IMR-90 (cell line): ENCODE measurements at regions not wholly inside any gene's neighbourhood (a gene's known extent, or its start where the extent isn't known, plus 50 kb on each side); places are given as distances from the start of the nearest gene placed in this dataset.

Experiments
- ATAC-seq: fragments of 200-7000 bp; cut with Tn5 transposase; 2 replicates; pipeline ENCODE4 v1.9.1; 2020; ENCODE audit warnings: low read depth, mild to moderate bottlenecking, moderate library complexity
- BruUV-seq: library from RNA; stranded (reverse); fragments of 400-500 nt; replicated peaks from 2 replicates; lab custom pipeline; 2021; lab: Mats Ljungman, UMichigan
- CTCF ChIA-PET: fragments of 300-600 bp; formaldehyde crosslinking; extraction: SDS; loops from one replicate; lab custom pipeline; 2021; ENCODE audit warnings: antibody characterized with exemption; lab: Yijun Ruan, JAX
- POLR2A ChIA-PET: fragments of 300-600 bp; sonication (Branson Sonifier 250); formaldehyde crosslinking; loops from one replicate; lab custom pipeline; 2022; ENCODE audit warnings: antibody characterized with exemption; ENCODE audit not compliant: unreplicated experiment; lab: Charles Lee
- DNase-seq: peaks from one replicate; pipeline ENCODE4 v3.0.0; 2013
- H2AFZ ChIP-seq: replicated peaks from 2 replicates; pipeline ENCODE3; 2013; ENCODE audit warnings: low read length, mild to moderate bottlenecking; ENCODE audit not compliant: poor library complexity
- H2AK5ac ChIP-seq: 2 replicates; pipeline ENCODE4 v1.6.1; 2013; ENCODE audit warnings: low read depth, low read length, inconsistent platforms
- H2AK9ac ChIP-seq: replicated peaks from 2 replicates; pipeline ENCODE3; 2013; ENCODE audit warnings: mild to moderate bottlenecking, low read depth, low read length, moderate library complexity; ENCODE audit not compliant: poor library complexity
- H2BK120ac ChIP-seq: 2 replicates; pipeline ENCODE4 v1.6.1; 2013; ENCODE audit warnings: low read depth, low read length, inconsistent platforms
- H2BK15ac ChIP-seq: 3 replicates; pipeline ENCODE4 v1.6.1; 2013; ENCODE audit warnings: low read depth, low read length, inconsistent platforms
- H2BK20ac ChIP-seq: 2 replicates; pipeline ENCODE4 v1.6.1; 2013; ENCODE audit warnings: low read depth, mild to moderate bottlenecking, inconsistent platforms, low read length, moderate library complexity
- H2BK5ac ChIP-seq: 2 replicates; pipeline ENCODE4 v1.6.1; 2013; ENCODE audit warnings: mild to moderate bottlenecking, low read depth, low read length, inconsistent platforms; ENCODE audit not compliant: poor library complexity, severe bottlenecking
- H3K14ac ChIP-seq: replicated peaks from 2 replicates; pipeline ENCODE4 v1.6.1; 2013; ENCODE audit warnings: low read depth, low read length, inconsistent platforms
- H3K18ac ChIP-seq: 2 replicates; pipeline ENCODE4 v1.6.1; 2013; ENCODE audit warnings: low read depth, low read length, control low read depth
- H3K23ac ChIP-seq: 2 replicates; pipeline ENCODE4 v1.6.1; 2013; ENCODE audit warnings: low read depth, low read length, inconsistent platforms
- H3K27ac ChIP-seq: 2 replicates; pipeline ENCODE4 v1.5.1; 2013; ENCODE audit warnings: mild to moderate bottlenecking, control low read depth, low read length; ENCODE audit not compliant: insufficient read depth
- H3K27me3 ChIP-seq: 2 replicates; pipeline ENCODE4 v1.6.1; 2013; ENCODE audit warnings: low read length; ENCODE audit not compliant: control insufficient read depth, insufficient read depth
- H3K36me3 ChIP-seq: 2 replicates; pipeline ENCODE4 v1.6.1; 2013; ENCODE audit warnings: low read length, mixed read lengths; ENCODE audit not compliant: control insufficient read depth, insufficient read depth
- H3K4ac ChIP-seq: 2 replicates; pipeline ENCODE4 v1.6.1; 2013; ENCODE audit warnings: low read depth, low read length, inconsistent platforms
- H3K4me1 ChIP-seq: 2 replicates; pipeline ENCODE4 v1.6.1; 2013; ENCODE audit warnings: low read length, mixed read lengths; ENCODE audit not compliant: control insufficient read depth, insufficient read depth
- H3K4me2 ChIP-seq: 2 replicates; pipeline ENCODE4 v1.6.1; 2013; ENCODE audit warnings: low read depth, mild to moderate bottlenecking, control low read depth, low read length, moderate library complexity
- H3K4me3 ChIP-seq: 2 replicates; pipeline ENCODE4 v1.5.1; 2013; ENCODE audit warnings: low read depth, mild to moderate bottlenecking, control low read depth, low read length, moderate library complexity; ENCODE audit not compliant: insufficient read depth
- H3K56ac ChIP-seq: 2 replicates; pipeline ENCODE4 v1.6.1; 2013; ENCODE audit warnings: low read length, inconsistent platforms; ENCODE audit not compliant: insufficient read depth; ENCODE audit errors: extremely low read depth
- H3K79me1 ChIP-seq, 2 experiments: 2 replicates each; pipeline ENCODE4 v1.6.1; 2013; ENCODE audit warnings: low read length in 2 of 2, inconsistent platforms in 1 of 2, low read depth in 1 of 2
- H3K9ac ChIP-seq: 2 replicates; pipeline ENCODE4 v1.6.1; 2013; ENCODE audit warnings: low read depth, low read length, control low read depth
- H3K9me1 ChIP-seq: 2 replicates; pipeline ENCODE4 v1.6.1; 2013; ENCODE audit warnings: low read length, inconsistent platforms; ENCODE audit not compliant: insufficient read depth
- H3K9me3 ChIP-seq: 2 replicates; pipeline ENCODE4 v1.6.1; 2013; ENCODE audit warnings: low read length; ENCODE audit not compliant: control insufficient read depth, insufficient read depth
- H4K20me1 ChIP-seq: 2 replicates; pipeline ENCODE4 v1.6.1; 2013; ENCODE audit warnings: low read length, inconsistent platforms; ENCODE audit not compliant: insufficient read depth
- H4K5ac ChIP-seq: 2 replicates; pipeline ENCODE4 v1.6.1; 2013; ENCODE audit warnings: mild to moderate bottlenecking, low read depth, low read length, control low read depth
- H4K8ac ChIP-seq, 2 experiments: 2 replicates each; pipeline ENCODE4 v1.6.1; 2013; ENCODE audit warnings: low read depth in 2 of 2, low read length in 2 of 2, control low read depth in 1 of 2, inconsistent platforms in 1 of 2
- H4K91ac ChIP-seq: 2 replicates; pipeline ENCODE4 v1.6.1; 2013; ENCODE audit warnings: low read depth, low read length, inconsistent platforms; ENCODE audit not compliant: insufficient read depth
- CEBPB ChIP-seq: IDR thresholded peaks from 2 replicates; pipeline ENCODE4 v1.6.1; 2012; ENCODE audit warnings: low read depth, low read length, improper control_type of control experiment
- CHD1 ChIP-seq: IDR thresholded peaks from 2 replicates; pipeline ENCODE4 v1.6.1; 2012; ENCODE audit warnings: low read depth, low read length, improper control_type of control experiment
- CTCF ChIP-seq: conservative IDR thresholded peaks from 2 replicates; pipeline ENCODE4 v1.5.1; 2012; ENCODE audit warnings: mild to moderate bottlenecking, low read depth, low read length, improper control_type of control experiment
- ELK1 ChIP-seq: fragments of 150-350 bp; IDR thresholded peaks from 2 replicates; pipeline ENCODE4 v1.6.1; 2016; ENCODE audit warnings: low read depth, mild to moderate bottlenecking, low read length, moderate library complexity, borderline replicate concordance
- FOS ChIP-seq: fragments of 150-350 bp; IDR thresholded peaks from 2 replicates; pipeline ENCODE4 v1.6.1; 2016; ENCODE audit warnings: low read depth, low read length
- MAZ ChIP-seq: IDR thresholded peaks from 2 replicates; pipeline ENCODE4 v1.6.1; 2012; ENCODE audit warnings: low read depth, mild to moderate bottlenecking, low read length, improper control_type of control experiment, moderate library complexity, borderline replicate concordance
- NFE2L2 ChIP-seq: fragments of 150-350 bp; IDR thresholded peaks from 2 replicates; pipeline ENCODE4 v1.6.1; 2016; ENCODE audit warnings: low read depth, mild to moderate bottlenecking, low read length
- RFX5 ChIP-seq: IDR thresholded peaks from 2 replicates; pipeline ENCODE4 v1.8.0; 2012; ENCODE audit warnings: low read depth, mild to moderate bottlenecking, low read length, moderate library complexity
- SMC3 ChIP-seq: fragments of 150-350 bp; IDR thresholded peaks from 2 replicates; pipeline ENCODE4 v1.6.1; 2016; ENCODE audit warnings: low read depth, mild to moderate bottlenecking, antibody characterized with exemption, low read length, moderate library complexity
- WGBS, 2 experiments: methylation state at CpG; one replicate each; pipeline versions ENCODE4 v1.1.5 to v1.1.7; 2013; ENCODE audit warnings: missing lambda C conversion rate in 2 of 2; ENCODE audit not compliant: insufficient read length in 1 of 2; ENCODE audit errors: extremely low coverage in 2 of 2; 5-methylcytosine and 5-hydroxymethylcytosine counted together
- dilution Hi-C: fragments of 300-500 bp; cut with HindIII; formaldehyde crosslinking; loops from one replicate; pipeline ENCODE4 v1.14.3; 2018; ENCODE audit warnings: low sequenced_read_pairs; ENCODE audit not compliant: unreplicated experiment
- in situ Hi-C: fragments of 300-500 bp; cut with MboI; formaldehyde crosslinking; loops from 3 replicates; pipeline ENCODE4 v1.14.3; 2019; ENCODE audit warnings: low sequenced_read_pairs, inconsistent platforms, mixed read lengths
- intact Hi-C: fragments of 100-400 bp; cut with micrococcal nuclease; formaldehyde crosslinking; loops from 2 replicates; pipeline ENCODE4 v1.10.0; 2022

GRCh38 chr9:93861736-93862358, 93.3 kb downstream of the BARX1 start:
- no peaks in the 10 kb centered on the region for H3K79me1 ChIP-seq
- CTCF ChIA-PET: interaction anchor here (0.5 kb wide), 1 partner anchor 472 kb away, joined by 3 read pairs; no protein-coding TSS in a partner anchor

More at GRCh38 chr9:93861736-93862358, 93.3 kb downstream of the BARX1 start:
- no peak overlapping the region for H3K4me2 ChIP-seq
- TF ChIP-seq CEBPB: no peak
- no peak for TF ChIP-seq ELK1
- no peak for TF ChIP-seq CTCF
- no peak for TF ChIP-seq NFE2L2
- TF ChIP-seq FOS: no peak
- no peak for TF ChIP-seq SMC3
- no peak for TF ChIP-seq CHD1
- TF ChIP-seq MAZ: no peak
- no peak for TF ChIP-seq RFX5
- no peak overlapping the region for H4K8ac ChIP-seq
- H4K91ac ChIP-seq: no peak overlapping the region
- no peak overlapping the region for H3K27ac ChIP-seq
- WGBS, 2 experiments: 55% methylated on average over 3 of the region's 5 CpGs; no CpG with 5 or more reads in 1 of the 2 experiments
- no peak overlapping the region for H2AK5ac ChIP-seq
- no peak overlapping the region for H3K56ac ChIP-seq
- no peak overlapping the region for H2BK5ac ChIP-seq
- no peak overlapping the region for H3K9ac ChIP-seq
- H3K27me3 ChIP-seq: peaks cover 4% of the 10 kb centered on the region; the same call in 1 of the 2 replicates
- no peaks in the 10 kb centered on the region for H4K20me1 ChIP-seq
- no peaks in the 10 kb centered on the region for H3K36me3 ChIP-seq
- H3K14ac ChIP-seq: no peak overlapping the region
- H3K4me3 ChIP-seq: no peak overlapping the region
- ATAC-seq (no peak), DNase-seq (no peak)
- intact Hi-C loops: no loop called here
- POLR2A ChIA-PET: no interaction called here
- H3K4me1 ChIP-seq: no peaks in the 10 kb centered on the region
- H2BK15ac ChIP-seq: no peak overlapping the region
- no peak overlapping the region for H3K23ac ChIP-seq
- no peak overlapping the region for H2AFZ ChIP-seq
- no TSS peak for BruUV-seq
- H2BK20ac ChIP-seq: no peak overlapping the region
- H3K18ac ChIP-seq: no peak overlapping the region
- H2AK9ac ChIP-seq: no peak overlapping the region
- H3K9me1 ChIP-seq: no peaks in the 10 kb centered on the region
- dilution Hi-C loops: no loop called here
- H3K9me3 ChIP-seq: no peaks in the 10 kb centered on the region
- in situ Hi-C loops: loop anchor here (25.0 kb wide), 1 partner anchor 375 kb away; no protein-coding TSS in a partner anchor
- no peak overlapping the region for H2BK120ac ChIP-seq
- no peak overlapping the region for H4K5ac ChIP-seq
- no peak overlapping the region for H3K4ac ChIP-seq
